ENCODE measurements at regions not wholly inside any gene's neighbourhood (a gene's known extent, or its start where the extent isn't known, plus 50 kb on each side); places are given as distances from the start of the nearest gene placed in this dataset.

GRCh38 chr13:90830782-90831181 lies 516.7 kb upstream of the MIR17HG start:
- TF ChIP-seq YY1 (IDR thresholded peaks at IDR 0.05; ENCODE audit: insufficient read depth, insufficient read length): no peak
- no peak for TF ChIP-seq ZNF274 (IDR thresholded peaks at IDR 0.05; ENCODE audit: low read depth, low read length)
